ENCODE measurements at regions not wholly inside any gene's neighbourhood (a gene's known extent, or its start where the extent isn't known, plus 50 kb on each side); places are given as distances from the start of the nearest gene placed in this dataset.
"Not testable (repeated sequence)": the region's sequence is repeated elsewhere in the genome, so short reads cannot be mapped to it uniquely, and the experiment has no call there.

GRCh38 chr18:10100941-10101701, 187.3 kb downstream of the VAPA start:
- no peak for DNase-seq (ENCODE audit: extremely low read depth in 1 of 11, low read depth in 9 of 11, low spot score in 4 of 11)

- no peak for DNase-seq (ENCODE audit: extremely low read depth in 1 of 11, low read depth in 9 of 11, low spot score in 4 of 11)
These were observed 187.9 kb downstream of the VAPA start for GRCh38 chr18:10101729-10102128.

DNA sequence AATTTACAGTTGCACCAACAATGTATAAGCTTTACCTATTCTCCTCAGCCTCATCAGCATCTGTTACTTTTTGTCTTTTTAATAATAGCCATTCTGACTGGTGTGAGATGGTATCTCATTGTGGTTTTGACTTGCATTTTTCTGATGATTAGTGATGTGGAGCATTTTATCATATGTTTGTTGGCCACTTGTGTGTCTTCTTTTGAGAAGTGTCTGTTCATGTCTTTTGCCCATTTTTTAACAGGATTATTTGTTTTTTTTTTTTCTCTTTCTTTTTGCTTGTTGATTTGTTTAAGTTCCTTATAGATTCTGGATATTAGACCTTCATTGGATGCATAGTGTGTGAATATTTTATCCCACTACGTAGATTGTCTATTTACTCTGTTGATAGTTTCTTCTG, 191.3 kb downstream of the VAPA start:
- DNase-seq (ENCODE audit: extremely low read depth in 1 of 11, low read depth in 9 of 11, low spot score in 4 of 11), result not testable (repeated sequence)

- DNase-seq (ENCODE audit: extremely low read depth in 1 of 11, low read depth in 9 of 11, low spot score in 4 of 11), result no peak
These were observed 197.4 kb downstream of the VAPA start for GRCh38 chr18:10111191-10111590.

- DNase-seq (ENCODE audit: extremely low read depth in 1 of 11, low read depth in 9 of 11, low spot score in 4 of 11), result no peak
These were observed 198.1 kb downstream of the VAPA start for GRCh38 chr18:10111944-10112343.

- DNase-seq (ENCODE audit: extremely low read depth in 1 of 11, low read depth in 9 of 11, low spot score in 4 of 11), result peak in 6 of 11 donors; percentile 28 to 65 (median 46)
These were observed 199.6 kb downstream of the VAPA start for GRCh38 chr18:10113121-10114022.

- DNase-seq (ENCODE audit: extremely low read depth in 1 of 11, low read depth in 9 of 11, low spot score in 4 of 11), result no peak
These were observed 201.1 kb downstream of the VAPA start for GRCh38 chr18:10114717-10115463.

DNA sequence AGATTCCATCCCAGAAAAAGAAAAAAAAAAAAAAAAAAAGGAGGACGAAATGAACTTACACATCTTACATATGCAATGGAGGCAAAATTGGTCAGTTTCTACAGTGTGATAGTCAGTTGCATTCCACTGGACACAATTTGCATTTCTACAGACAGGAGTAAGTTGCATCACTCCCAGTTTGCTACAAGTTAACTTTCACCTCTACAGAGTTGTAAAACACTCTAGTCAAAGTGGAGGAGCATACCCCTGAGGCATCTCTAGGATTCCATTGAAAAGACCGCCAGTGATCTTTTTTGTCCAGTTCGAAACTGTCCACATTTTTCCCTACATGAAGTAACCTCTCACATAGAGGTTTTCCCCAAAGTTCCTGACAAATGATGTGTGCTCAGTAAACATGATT, 202.8 kb downstream of the VAPA start:
- DNase-seq (ENCODE audit: extremely low read depth in 1 of 11, low read depth in 9 of 11, low spot score in 4 of 11), result no peak

GRCh38 chr18:10119528-10119927, 205.7 kb downstream of the VAPA start:
- no peak for DNase-seq (ENCODE audit: extremely low read depth in 1 of 11, low read depth in 9 of 11, low spot score in 4 of 11)

GRCh38 chr18:10119991-10120390, 206.2 kb downstream of the VAPA start:
- no peak for DNase-seq (ENCODE audit: extremely low read depth in 1 of 11, low read depth in 9 of 11, low spot score in 4 of 11)

GRCh38 chr18:10120622-10121021, 206.8 kb downstream of the VAPA start:
- DNase-seq (ENCODE audit: extremely low read depth in 1 of 11, low read depth in 9 of 11, low spot score in 4 of 11), result no peak

DNA sequence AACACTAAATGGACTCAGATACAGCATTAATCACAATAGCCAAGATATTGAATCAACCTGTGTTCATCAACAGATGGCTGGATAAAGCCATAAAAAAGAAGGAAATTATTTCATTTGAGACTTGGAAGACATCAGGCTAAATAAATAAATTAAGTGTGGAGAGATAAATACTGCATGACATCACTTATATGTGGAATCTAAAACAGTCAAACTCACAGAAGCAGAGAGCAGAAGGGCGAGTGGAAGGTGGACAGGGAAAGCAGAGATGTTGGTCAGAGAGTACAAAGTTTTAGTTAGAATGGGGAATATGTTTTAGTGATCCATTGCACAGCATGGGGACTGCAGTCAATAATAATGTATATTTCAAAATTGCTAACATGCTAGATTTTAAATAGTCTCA, 207.2 kb downstream of the VAPA start:
- DNase-seq (ENCODE audit: extremely low read depth in 1 of 11, low read depth in 9 of 11, low spot score in 4 of 11), result no peak

GRCh38 chr18:10121786-10122515, 208.1 kb downstream of the VAPA start:
- peak in 3 of 11 donors; percentile 35 to 57 (median 52) for DNase-seq (ENCODE audit: extremely low read depth in 1 of 11, low read depth in 9 of 11, low spot score in 4 of 11)

DNA sequence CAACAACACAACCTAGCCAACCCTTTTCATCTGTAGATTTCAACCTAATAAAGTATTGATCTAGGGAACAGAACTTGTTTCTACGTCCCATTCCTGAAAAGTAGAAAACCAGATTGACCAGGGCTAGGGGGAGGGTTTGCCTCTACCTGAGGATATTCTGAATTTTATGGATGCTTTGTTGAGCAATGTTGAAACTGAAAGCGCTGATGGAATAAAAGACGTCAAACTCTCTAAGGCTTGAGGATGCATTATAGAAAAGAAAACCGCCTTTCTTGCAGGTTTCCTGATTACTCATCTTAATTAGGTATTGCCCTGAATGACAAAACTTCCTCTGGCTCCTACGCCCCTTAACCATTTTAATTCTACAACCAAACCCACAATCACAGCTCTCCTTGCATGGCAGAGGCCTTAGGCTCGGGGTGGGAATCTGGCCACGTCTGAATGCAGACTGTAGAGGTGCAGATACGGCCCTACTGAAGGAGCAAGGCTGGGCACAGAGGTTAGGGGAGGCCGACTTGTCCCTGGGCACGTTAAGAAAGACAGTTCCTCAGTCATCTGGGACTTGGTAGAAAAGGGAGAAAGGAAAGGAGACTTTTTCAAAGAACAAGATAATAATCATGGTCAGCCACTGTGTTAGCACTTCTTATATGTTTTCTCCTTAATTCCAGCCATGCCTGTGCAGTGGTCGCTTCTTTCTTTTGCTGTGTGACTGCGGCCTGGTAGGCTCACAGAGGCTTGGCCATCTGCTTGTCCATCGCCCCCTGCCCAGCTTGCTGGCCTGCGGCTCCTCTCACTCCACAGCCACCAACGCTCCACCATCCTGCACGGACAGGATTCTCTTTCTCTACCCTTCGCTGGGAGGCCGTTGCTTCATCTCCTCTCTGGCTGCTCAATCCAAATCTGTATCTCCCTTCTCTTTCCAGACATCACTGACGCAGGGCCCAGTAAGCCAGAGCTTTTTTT, 209.5 kb downstream of the VAPA start:
- no peak for DNase-seq (ENCODE audit: extremely low read depth in 1 of 11, low read depth in 9 of 11, low spot score in 4 of 11)

DNA sequence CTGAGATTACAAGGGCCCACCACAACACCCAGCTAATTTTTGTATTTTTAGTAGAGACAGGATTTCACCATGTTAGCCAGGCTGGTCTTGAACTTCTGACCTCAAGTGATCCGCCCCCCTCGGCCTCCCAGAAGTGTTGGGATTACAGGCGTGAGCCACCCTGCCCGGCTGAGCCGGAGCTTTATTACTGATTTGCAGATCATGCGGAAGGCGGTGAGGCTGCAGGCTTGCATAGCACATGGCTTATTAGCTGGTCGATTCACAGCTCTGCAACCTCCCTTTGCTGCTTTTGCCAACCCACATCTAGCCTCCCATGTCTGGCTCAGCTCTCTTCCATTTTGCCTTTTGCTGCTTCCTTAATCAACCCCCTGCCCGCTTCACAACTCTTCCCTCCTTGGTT, 210.3 kb downstream of the VAPA start:
- no peak for DNase-seq (ENCODE audit: extremely low read depth in 1 of 11, low read depth in 9 of 11, low spot score in 4 of 11)

- DNase-seq (ENCODE audit: extremely low read depth in 1 of 11, low read depth in 9 of 11, low spot score in 4 of 11), result no peak
These were observed 210.7 kb downstream of the VAPA start for GRCh38 chr18:10124557-10124956.

GRCh38 chr18:10124967-10125366, 211.2 kb downstream of the VAPA start:
- DNase-seq (ENCODE audit: extremely low read depth in 1 of 11, low read depth in 9 of 11, low spot score in 4 of 11), result no peak

- no peak for DNase-seq (ENCODE audit: extremely low read depth in 1 of 11, low read depth in 9 of 11, low spot score in 4 of 11)
These were observed 213.9 kb downstream of the VAPA start for GRCh38 chr18:10127729-10128128.
